HCT116 (cell line): ENCODE measurements at regions not wholly inside any gene's neighbourhood (a gene's known extent, or its start where the extent isn't known, plus 50 kb on each side); places are given as distances from the start of the nearest gene placed in this dataset.
"Not testable (repeated sequence)": the region's sequence is repeated elsewhere in the genome, so short reads cannot be mapped to it uniquely, and the experiment has no call there.

Source experiments
- ATAC-seq: fragments of 200-7000 bp; cut with Tn5 transposase; 2 replicates; pipeline ENCODE4 v1.9.1; 2020; ENCODE audit warnings: mild to moderate bottlenecking, moderate library complexity
- BruUV-seq: library from RNA; stranded (reverse); fragments of 400-500 nt; replicated peaks from 2 replicates; lab custom pipeline; 2021; lab: Mats Ljungman, UMichigan
- CTCF ChIA-PET: fragments of 300-600 bp; sonication (Branson Sonifier 250); formaldehyde crosslinking; loops from one replicate; lab custom pipeline; 2021; ENCODE audit warnings: antibody characterized with exemption; lab: Charles Lee
- POLR2A ChIA-PET: fragments of 300-600, 350-600 bp; sonication (Branson Sonifier 250); formaldehyde crosslinking; loops from one replicate; lab custom pipeline; 2021; ENCODE audit warnings: antibody characterized with exemption; lab: Charles Lee
- RAD21 ChIA-PET, 2 experiments: fragments of 300-600 bp; sonication (Branson Sonifier 250); formaldehyde crosslinking; loops; one replicate each; lab custom pipeline; 2023; ENCODE audit warnings: low total read pairs in 2 of 2; ENCODE audit not compliant: uncharacterized antibody in 2 of 2, unreplicated experiment in 2 of 2, low non-redundant PET in 1 of 2; lab: Charles Lee
- DNase-seq: peaks from one replicate; pipeline ENCODE4 v3.0.0-alpha.2; 2010; ENCODE audit warnings: low read depth, low spot score
- H2AFZ ChIP-seq: fragments of 200-600 bp; shearing (Covaris generic), sonication (generic); 2 replicates; pipeline ENCODE4 v1.6.1; 2017; ENCODE audit warnings: low read depth, mixed run types, mixed read lengths, antibody characterized with exemption, low read length; ENCODE audit not compliant: poor library complexity, severe bottlenecking
- H3K27ac ChIP-seq: 2 replicates; pipeline ENCODE4 v1.5.1; 2012; ENCODE audit warnings: low read depth, low read length
- H3K27me3 ChIP-seq: fragments of 200-600 bp; sonication (generic); 2 replicates; pipeline ENCODE4 v1.6.1; 2016; ENCODE audit warnings: mixed run types, low read length, mixed read lengths; ENCODE audit not compliant: insufficient read depth
- H3K36me3 ChIP-seq, 2 experiments: fragments of 200-500 bp in 1 of 2; fragments of 200-600 bp in 1 of 2; sonication (Bioruptor generic) in 1 of 2; sonication (generic) in 1 of 2; 2 replicates each; pipeline versions ENCODE4 v1.5.1 to v1.6.1; 2014 to 2016; ENCODE audit warnings: low read length in 2 of 2, inconsistent platforms in 1 of 2, mixed read lengths in 1 of 2, mixed run types in 1 of 2; ENCODE audit not compliant: insufficient read depth in 2 of 2, control insufficient read depth in 1 of 2
- H3K4me1 ChIP-seq, 2 experiments: fragments of 200-600 bp in 1 of 2; sonication (generic) in 1 of 2; 2 replicates each; pipeline versions ENCODE4 v1.5.1 to v1.6.1; 2012 to 2017; ENCODE audit warnings: low read length in 2 of 2, inconsistent platforms in 1 of 2, mild to moderate bottlenecking in 1 of 2, mixed read lengths in 1 of 2, mixed run types in 1 of 2, moderate library complexity in 1 of 2; ENCODE audit not compliant: insufficient read depth in 2 of 2, control insufficient read depth in 1 of 2
- H3K4me2 ChIP-seq: fragments of 200-600 bp; sonication (generic); 2 replicates; pipeline ENCODE4 v1.6.1; 2017; ENCODE audit warnings: mixed run types, low read length, mixed read lengths
- H3K4me3 ChIP-seq, 2 experiments: fragments of 200-600 bp in 1 of 2; sonication (generic) in 1 of 2; replicated peaks in 1 of 2; 2 replicates each; pipeline ENCODE4 v1.5.1; 2011 to 2016; ENCODE audit warnings: low read length in 2 of 2, control low read depth in 1 of 2, low read depth in 1 of 2, mild to moderate bottlenecking in 1 of 2, mixed read lengths in 1 of 2, mixed run types in 1 of 2
- H3K79me2 ChIP-seq: fragments of 200-600 bp; sonication (generic); 2 replicates; pipeline ENCODE4 v1.6.1; 2017; ENCODE audit warnings: mild to moderate bottlenecking, mixed run types, low read length, moderate library complexity, mixed read lengths; ENCODE audit not compliant: insufficient read depth
- H3K9ac ChIP-seq: fragments of 200-600 bp; sonication (generic); 2 replicates; pipeline ENCODE4 v1.6.1; 2016; ENCODE audit warnings: low read length, mixed read lengths
- H3K9me2 ChIP-seq: fragments of 200-600 bp; sonication (generic), shearing (Covaris generic); 2 replicates; pipeline ENCODE4 v1.6.1; 2017; ENCODE audit warnings: mixed run types, mild to moderate bottlenecking, moderate library complexity; ENCODE audit not compliant: insufficient read depth
- H3K9me3 ChIP-seq, 2 experiments: fragments of 200-500 bp in 1 of 2; fragments of 200-600 bp in 1 of 2; sonication (Bioruptor generic) in 1 of 2; sonication (generic) in 1 of 2; 2 replicates each; pipeline ENCODE4 v1.6.1; 2014 to 2017; ENCODE audit warnings: low read length in 2 of 2, mixed read lengths in 2 of 2, inconsistent platforms in 1 of 2, low read depth in 1 of 2, mild to moderate bottlenecking in 1 of 2, mixed run types in 1 of 2, moderate library complexity in 1 of 2; ENCODE audit not compliant: control insufficient read depth in 1 of 2, insufficient read depth in 1 of 2
- H4K20me1 ChIP-seq: fragments of 200-600 bp; sonication (generic), shearing (Covaris generic); 2 replicates; pipeline ENCODE4 v1.6.1; 2017; ENCODE audit warnings: mixed run types, mild to moderate bottlenecking, moderate library complexity; ENCODE audit not compliant: insufficient read depth
- CBX3 ChIP-seq: IDR thresholded peaks from 2 replicates; pipeline ENCODE4 v1.6.1; 2012; ENCODE audit warnings: low read depth
- CEBPB ChIP-seq: IDR thresholded peaks from 2 replicates; pipeline ENCODE4 v1.6.1; 2012; ENCODE audit warnings: low read depth
- CTCF ChIP-seq, 3 experiments: fragments of 200-600 bp in 1 of 3; sonication (generic) in 1 of 3; IDR thresholded peaks in 2 of 3; conservative IDR thresholded peaks in 1 of 3; 2 replicates each; pipeline ENCODE4 v1.5.1; 2012 to 2017; ENCODE audit warnings: low read depth in 2 of 3, low read length in 2 of 3, antibody characterized with exemption in 1 of 3, borderline replicate concordance in 1 of 3, control low read depth in 1 of 3, mild to moderate bottlenecking in 1 of 3, mixed read lengths in 1 of 3, mixed run types in 1 of 3, moderate library complexity in 1 of 3; ENCODE audit not compliant: insufficient read depth in 1 of 3
- EGR1 ChIP-seq: IDR thresholded peaks from 2 replicates; pipeline ENCODE4 v1.6.1; 2012; ENCODE audit warnings: low read depth
- ELF1 ChIP-seq: IDR thresholded peaks from 2 replicates; pipeline ENCODE4 v1.6.1; 2012; ENCODE audit warnings: low read depth, borderline replicate concordance
- FOSL1 ChIP-seq: IDR thresholded peaks from 2 replicates; pipeline ENCODE4 v1.6.1; 2012; ENCODE audit warnings: low read depth
- POLR2A ChIP-seq: IDR thresholded peaks from 2 replicates; pipeline ENCODE4 v1.7.0; 2011; ENCODE audit warnings: borderline replicate concordance; ENCODE audit not compliant: insufficient read depth, insufficient read length; ENCODE audit errors: extremely low read depth
- SP1 ChIP-seq: IDR thresholded peaks from 2 replicates; pipeline ENCODE4 v1.6.1; 2012; ENCODE audit warnings: low read depth
- YY1 ChIP-seq: IDR thresholded peaks from 2 replicates; pipeline ENCODE4 v1.6.1; 2011; ENCODE audit warnings: low read length, low read depth, moderate library complexity, mild to moderate bottlenecking; ENCODE audit not compliant: insufficient replicate concordance; ENCODE audit errors: extremely low read depth
- ZNF274 ChIP-seq: fragments of 200-500 bp; sonication (Bioruptor generic); IDR thresholded peaks from 2 replicates; pipeline ENCODE4 v1.6.1; 2014; ENCODE audit warnings: mild to moderate bottlenecking, low read depth, low read length, inconsistent platforms
- intact Hi-C: fragments of 100-400 bp; cut with micrococcal nuclease; formaldehyde crosslinking; loops from 2 replicates; pipeline ENCODE4 v1.10.0; 2022
- TF ChIP-seq, protein P1 (sequence below): IDR thresholded peaks from 2 replicates; pipeline ENCODE4 v1.6.1; 2012
- TF ChIP-seq, protein P2 (sequence below): IDR thresholded peaks from 2 replicates; pipeline ENCODE4 v1.6.1; 2012

DNA sequence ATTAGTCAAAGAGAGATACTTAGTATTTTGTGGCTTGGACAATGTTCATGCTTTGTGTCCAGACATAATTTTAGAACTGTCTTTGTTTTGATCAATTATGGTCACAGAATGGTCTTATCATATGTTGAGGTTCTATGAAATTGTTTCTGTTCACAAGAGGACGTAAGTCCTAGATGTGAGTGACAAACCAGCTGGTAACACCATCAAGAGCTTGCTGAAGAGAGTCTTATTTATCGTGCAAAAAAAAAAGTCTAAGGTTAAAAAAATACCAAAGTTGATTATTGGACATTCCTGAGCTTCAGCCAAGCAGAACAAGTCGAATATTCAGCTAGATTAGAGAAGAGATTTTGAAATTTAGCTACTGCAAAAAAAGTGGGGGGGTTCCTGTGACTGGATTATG is 495.9 kb upstream of the NAALADL2 start (continued):
- no peak for TF ChIP-seq FOSL1
- no peak for TF ChIP-seq EGR1
- TF ChIP-seq, all 23 proteins: peak for 0

DNA sequence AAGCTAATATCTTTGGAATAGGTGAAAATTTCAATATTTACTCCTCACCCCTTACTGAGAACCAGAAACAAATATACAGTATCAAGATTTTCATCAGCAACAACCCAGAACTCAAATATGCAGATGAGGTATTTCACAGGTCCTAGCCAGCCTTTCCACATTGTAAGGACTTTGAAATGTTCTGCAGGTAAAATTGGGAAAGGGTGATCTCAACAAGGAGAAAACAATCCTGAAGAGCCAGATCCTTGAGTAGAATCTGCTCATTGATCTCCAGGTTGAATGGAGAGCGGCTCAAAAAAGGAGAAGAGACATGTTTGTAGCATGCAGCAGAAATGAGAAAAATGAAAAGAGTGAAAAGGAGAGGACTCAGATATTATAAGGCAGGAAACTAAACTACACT is 493.3 kb upstream of the NAALADL2 start:
- POLR2A ChIA-PET: no interaction called here
- Histone ChIP-seq H3K27ac (no peak overlapping the region), H3K4me1 (no peaks in the 10 kb centered on the region), H4K20me1 (no peaks in the 10 kb centered on the region), H3K79me2 (no peaks in the 10 kb centered on the region), H3K9me3 (no peaks in the 10 kb centered on the region), H2AFZ (no peak overlapping the region), H3K4me2 (no peak overlapping the region), H3K4me3 (no peak overlapping the region), H3K9ac (no peak overlapping the region), H3K27me3 (no peaks in the 10 kb centered on the region), H3K9me2 (peaks cover 4% of the 10 kb centered on the region; the same call in 1 of the 2 replicates), H3K36me3 (no peaks in the 10 kb centered on the region)
- intact Hi-C loops: no loop called here
- TF ChIP-seq POLR2A: no peak
- TF ChIP-seq, protein P1, sequence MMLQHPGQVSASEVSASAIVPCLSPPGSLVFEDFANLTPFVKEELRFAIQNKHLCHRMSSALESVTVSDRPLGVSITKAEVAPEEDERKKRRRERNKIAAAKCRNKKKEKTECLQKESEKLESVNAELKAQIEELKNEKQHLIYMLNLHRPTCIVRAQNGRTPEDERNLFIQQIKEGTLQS: no peak
- TF ChIP-seq EGR1: no peak
- TF ChIP-seq FOSL1: no peak
- no peak for TF ChIP-seq CBX3
- TF ChIP-seq CTCF (IDR thresholded peaks at IDR 0.05 in 2 of 3, conservative IDR thresholded peaks at IDR 0.05 in 1 of 3; ENCODE audit: borderline replicate concordance in 1 of 3, insufficient read depth in 1 of 3, low read depth in 2 of 3, low read length in 2 of 3): no peak
- no peak for TF ChIP-seq CEBPB
- no peak for TF ChIP-seq YY1
- TF ChIP-seq, protein P2, sequence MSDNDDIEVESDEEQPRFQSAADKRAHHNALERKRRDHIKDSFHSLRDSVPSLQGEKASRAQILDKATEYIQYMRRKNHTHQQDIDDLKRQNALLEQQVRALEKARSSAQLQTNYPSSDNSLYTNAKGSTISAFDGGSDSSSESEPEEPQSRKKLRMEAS: no peak
- TF ChIP-seq ELF1: no peak
- TF ChIP-seq ZNF274: no peak
- TF ChIP-seq SP1: no peak
- no peak for DNase-seq
- no peak for ATAC-seq
- CTCF ChIA-PET: no interaction called here
- RAD21 ChIA-PET: no interaction called here
- no TSS peak for BruUV-seq

- H3K27me3 ChIP-seq, BruUV-seq, H3K9ac ChIP-seq, H3K36me3 ChIP-seq, CTCF ChIA-PET, ATAC-seq, H3K4me2 ChIP-seq, H3K4me1 ChIP-seq, POLR2A ChIA-PET, H3K27ac ChIP-seq, H3K9me3 ChIP-seq, H2AFZ ChIP-seq, intact Hi-C loops, H3K79me2 ChIP-seq, DNase-seq, RAD21 ChIA-PET, H3K9me2 ChIP-seq, H4K20me1 ChIP-seq, H3K4me3 ChIP-seq: not testable (repeated sequence)
Observed at GRCh38 chr3:174366904-174367303, 492.2 kb upstream of the NAALADL2 start.
